ENCODE measurements at regions not wholly inside any gene's neighbourhood (a gene's known extent, or its start where the extent isn't known, plus 50 kb on each side); places are given as distances from the start of the nearest gene placed in this dataset.
"Not testable (repeated sequence)": the region's sequence is repeated elsewhere in the genome, so short reads cannot be mapped to it uniquely, and the experiment has no call there.

DNA sequence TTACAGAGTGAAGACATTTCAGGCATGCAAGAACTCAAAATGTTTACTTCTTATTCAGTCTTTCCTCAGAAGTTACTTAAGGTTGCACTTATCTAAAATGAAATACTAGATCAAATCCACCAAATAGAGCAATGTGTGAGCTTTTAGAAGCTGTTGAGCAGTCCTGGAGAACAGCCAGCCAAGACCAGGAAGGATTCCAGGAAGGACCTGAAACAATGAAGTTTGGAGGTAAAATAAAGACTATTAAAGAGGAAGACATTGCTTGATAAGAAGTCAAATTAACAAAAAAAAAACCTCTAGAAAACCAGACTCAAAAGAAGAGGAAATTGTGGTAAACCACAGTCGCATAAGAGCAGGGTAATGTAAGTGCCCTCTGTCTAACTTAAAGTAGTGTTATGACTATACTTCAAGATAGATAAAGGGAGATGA, 156.2 kb upstream of the S1PR3 start:
- TF ChIP-seq, protein P1, sequence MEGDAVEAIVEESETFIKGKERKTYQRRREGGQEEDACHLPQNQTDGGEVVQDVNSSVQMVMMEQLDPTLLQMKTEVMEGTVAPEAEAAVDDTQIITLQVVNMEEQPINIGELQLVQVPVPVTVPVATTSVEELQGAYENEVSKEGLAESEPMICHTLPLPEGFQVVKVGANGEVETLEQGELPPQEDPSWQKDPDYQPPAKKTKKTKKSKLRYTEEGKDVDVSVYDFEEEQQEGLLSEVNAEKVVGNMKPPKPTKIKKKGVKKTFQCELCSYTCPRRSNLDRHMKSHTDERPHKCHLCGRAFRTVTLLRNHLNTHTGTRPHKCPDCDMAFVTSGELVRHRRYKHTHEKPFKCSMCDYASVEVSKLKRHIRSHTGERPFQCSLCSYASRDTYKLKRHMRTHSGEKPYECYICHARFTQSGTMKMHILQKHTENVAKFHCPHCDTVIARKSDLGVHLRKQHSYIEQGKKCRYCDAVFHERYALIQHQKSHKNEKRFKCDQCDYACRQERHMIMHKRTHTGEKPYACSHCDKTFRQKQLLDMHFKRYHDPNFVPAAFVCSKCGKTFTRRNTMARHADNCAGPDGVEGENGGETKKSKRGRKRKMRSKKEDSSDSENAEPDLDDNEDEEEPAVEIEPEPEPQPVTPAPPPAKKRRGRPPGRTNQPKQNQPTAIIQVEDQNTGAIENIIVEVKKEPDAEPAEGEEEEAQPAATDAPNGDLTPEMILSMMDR (IDR thresholded peaks at IDR 0.05; ENCODE audit: borderline replicate concordance, insufficient read depth, low read depth, low read length) = no peak
- no peak overlapping the region for H3K4me3 ChIP-seq (ENCODE audit: low read depth, low read length)

DNA sequence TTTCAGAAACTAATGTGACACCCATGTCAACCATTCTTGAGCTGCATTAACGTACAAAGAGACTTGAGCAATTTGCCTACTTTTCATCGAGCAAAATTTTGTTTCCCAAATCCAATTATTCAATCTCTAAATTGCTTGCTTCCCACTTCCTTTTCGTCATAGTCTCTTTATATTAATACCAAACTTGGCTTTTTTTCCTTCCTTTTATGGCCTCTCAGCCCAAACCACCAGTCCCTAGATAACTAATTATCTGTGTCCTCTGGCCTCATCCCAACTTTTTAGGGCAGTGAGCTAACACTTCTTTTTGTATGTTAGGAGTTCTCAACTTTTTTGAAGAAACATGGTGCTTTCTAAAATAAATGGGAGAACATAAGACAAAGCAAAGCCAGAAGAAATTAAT, 155.5 kb upstream of the S1PR3 start:
- TF ChIP-seq, protein P1 (IDR thresholded peaks at IDR 0.05; ENCODE audit: borderline replicate concordance, insufficient read depth, low read depth, low read length) = no peak
- H3K4me3 ChIP-seq (ENCODE audit: low read depth, low read length) = no peak overlapping the region

DNA sequence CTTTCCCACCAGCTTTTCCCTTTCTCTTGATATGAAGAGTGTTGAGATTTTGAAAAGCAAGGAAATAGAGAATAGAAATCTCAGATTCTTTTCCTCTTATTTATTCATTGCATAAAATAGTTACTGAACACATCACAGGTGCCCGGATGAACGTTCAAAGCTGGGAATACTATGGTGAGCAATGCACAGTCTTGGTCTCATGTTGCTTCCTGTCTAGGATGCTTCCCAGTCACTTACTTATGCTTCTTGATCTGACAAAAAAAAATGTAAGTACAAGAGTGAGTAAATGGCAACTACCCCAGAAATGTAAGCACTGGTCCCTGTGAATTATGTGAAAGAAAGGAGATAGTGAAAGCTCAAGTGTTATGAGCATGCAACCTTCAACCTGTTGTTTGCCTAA, 153.5 kb upstream of the S1PR3 start:
- TF ChIP-seq, protein P1 (IDR thresholded peaks at IDR 0.05; ENCODE audit: borderline replicate concordance, insufficient read depth, low read depth, low read length) = no peak
- H3K4me3 ChIP-seq (ENCODE audit: low read depth, low read length) = no peak overlapping the region

DNA sequence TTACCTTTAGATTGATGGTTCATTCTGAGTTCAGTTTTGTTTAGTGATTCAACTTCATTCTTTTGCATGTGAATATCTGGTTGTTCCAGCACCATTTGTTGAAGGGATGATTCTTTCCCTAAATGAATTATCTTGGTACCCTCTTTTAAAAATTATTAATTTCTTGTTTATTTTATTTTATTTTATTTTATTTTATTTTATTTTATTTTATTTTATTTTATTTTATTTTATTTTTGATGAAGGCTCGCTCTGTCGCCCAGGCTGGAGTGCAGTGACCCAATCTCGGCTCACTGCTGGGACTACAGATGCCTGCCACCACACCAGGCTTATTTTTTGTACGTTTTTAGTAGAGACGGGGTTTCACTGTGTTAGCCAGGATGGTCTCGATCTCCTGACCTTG, 141.4 kb upstream of the S1PR3 start:
- not testable (repeated sequence) for H3K4me3 ChIP-seq (ENCODE audit: low read depth, low read length)

DNA sequence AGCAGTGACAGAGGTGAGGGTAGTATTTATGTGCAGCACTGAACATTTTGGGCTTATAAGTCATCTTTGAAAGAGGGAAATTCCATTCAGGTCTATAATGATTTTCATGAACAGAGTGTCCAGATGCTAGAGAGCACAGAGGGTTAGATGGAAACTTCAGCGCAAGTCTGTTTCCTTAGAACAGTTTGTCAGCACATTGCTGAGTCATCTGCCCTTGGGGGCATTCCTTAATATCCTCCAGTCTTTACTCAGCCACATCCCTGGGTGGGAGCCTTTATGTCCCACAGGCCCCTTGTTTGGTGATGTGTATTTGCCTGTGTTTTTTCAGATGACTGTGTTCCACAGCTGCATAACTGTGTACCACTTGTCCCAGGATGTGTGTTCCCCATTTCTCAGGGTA, 138.5 kb upstream of the S1PR3 start:
- TF ChIP-seq, protein P1 (IDR thresholded peaks at IDR 0.05; ENCODE audit: borderline replicate concordance, insufficient read depth, low read depth, low read length) = no peak
- no peak overlapping the region for H3K4me3 ChIP-seq (ENCODE audit: low read depth, low read length)

DNA sequence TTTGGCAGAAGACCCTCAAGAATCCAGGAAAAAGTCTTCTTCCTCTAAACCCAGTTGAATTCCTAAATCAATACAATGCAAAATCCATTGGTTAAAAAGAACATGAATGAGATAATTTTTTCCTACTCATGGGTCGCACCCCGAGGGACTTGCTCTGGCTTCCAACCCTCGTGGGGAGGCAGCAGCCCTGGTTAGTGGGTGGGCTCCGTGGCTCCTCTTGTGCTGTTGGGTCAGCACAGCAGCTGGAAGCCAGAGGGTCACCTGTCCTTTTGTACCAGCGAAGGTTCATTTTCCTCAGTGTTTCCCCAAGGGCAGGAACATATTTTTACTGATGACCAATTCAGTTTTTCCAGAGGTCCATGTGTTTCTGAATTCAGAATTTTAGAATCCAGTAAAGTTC, 120.6 kb upstream of the S1PR3 start:
- no peak overlapping the region for H3K4me3 ChIP-seq (ENCODE audit: low read depth, low read length)
- TF ChIP-seq, protein P1 (IDR thresholded peaks at IDR 0.05; ENCODE audit: borderline replicate concordance, insufficient read depth, low read depth, low read length) = no peak

DNA sequence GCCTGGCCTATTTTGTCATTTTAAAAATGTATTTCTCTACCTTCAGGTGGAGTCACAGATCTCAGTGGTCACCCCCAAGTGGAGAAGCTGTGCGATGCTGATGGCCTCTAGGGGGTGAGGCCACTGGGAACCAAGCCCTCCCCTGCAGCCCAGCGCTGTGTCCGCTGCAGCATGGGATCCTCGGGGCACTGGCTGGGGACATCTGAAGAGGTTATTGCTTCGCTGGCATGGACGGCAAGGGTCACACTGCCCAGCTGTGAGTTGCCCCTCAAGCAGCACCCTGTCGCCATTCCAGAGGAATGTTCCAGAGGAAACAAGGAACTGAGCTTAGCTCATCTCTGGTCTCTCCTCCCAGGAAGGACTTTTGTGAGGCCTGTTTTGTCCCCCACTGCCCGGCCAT, 119.6 kb upstream of the S1PR3 start:
- TF ChIP-seq, protein P1 (IDR thresholded peaks at IDR 0.05; ENCODE audit: borderline replicate concordance, insufficient read depth, low read depth, low read length) = no peak
- H3K4me3 ChIP-seq (ENCODE audit: low read depth, low read length) = no peak overlapping the region
